Hematopoietic multipotent progenitor cell (in vitro differentiated cells): ENCODE measurements at regions not wholly inside any gene's neighbourhood (a gene's known extent, or its start where the extent isn't known, plus 50 kb on each side); places are given as distances from the start of the nearest gene placed in this dataset.
"Not testable (repeated sequence)": the region's sequence is repeated elsewhere in the genome, so short reads cannot be mapped to it uniquely, and the experiment has no call there.

ENCODE experiments used
- DNase-seq, 3 donors: peaks; one replicate each; pipeline ENCODE4 v3.0.0-alpha.2; 2011 to 2015; ENCODE audit warnings: low read depth in 2 of 3, low spot score in 2 of 3

GRCh38 chr7:68744036-68744435 lies 854.2 kb upstream of the AUTS2 start:
- no peak for DNase-seq

GRCh38 chr7:68748934-68749900 lies 849.1 kb upstream of the AUTS2 start:
- DNase-seq, result no peak

GRCh38 chr7:68752485-68753178 lies 845.6 kb upstream of the AUTS2 start:
- no peak for DNase-seq

- DNase-seq, result no peak
These were observed 843.9 kb upstream of the AUTS2 start for GRCh38 chr7:68754414-68754813.

GRCh38 chr7:68756986-68757495 lies 841.2 kb upstream of the AUTS2 start:
- no peak for DNase-seq

GRCh38 chr7:68760556-68760955 lies 837.7 kb upstream of the AUTS2 start:
- DNase-seq, result no peak

GRCh38 chr7:68767462-68767861 lies 830.8 kb upstream of the AUTS2 start:
- no peak for DNase-seq

- no peak for DNase-seq
These were observed 827.6 kb upstream of the AUTS2 start for GRCh38 chr7:68770649-68771048.

GRCh38 chr7:68776326-68776725 lies 821.9 kb upstream of the AUTS2 start:
- no peak for DNase-seq

GRCh38 chr7:68783684-68784083 lies 814.6 kb upstream of the AUTS2 start:
- DNase-seq, result no peak

GRCh38 chr7:68785036-68785435 lies 813.2 kb upstream of the AUTS2 start:
- no peak for DNase-seq

GRCh38 chr7:68787566-68787965 lies 810.7 kb upstream of the AUTS2 start:
- DNase-seq, result no peak

GRCh38 chr7:68788529-68788928 lies 809.7 kb upstream of the AUTS2 start:
- DNase-seq, result not testable (repeated sequence)

- no peak for DNase-seq
These were observed 808.7 kb upstream of the AUTS2 start for GRCh38 chr7:68789597-68789996.

- DNase-seq, result no peak
These were observed 805.9 kb upstream of the AUTS2 start for GRCh38 chr7:68792351-68792750.

- DNase-seq, result no peak
These were observed 804.8 kb upstream of the AUTS2 start for GRCh38 chr7:68793513-68793912.

- no peak for DNase-seq
These were observed 798.0 kb upstream of the AUTS2 start for GRCh38 chr7:68800316-68800715.

GRCh38 chr7:68805159-68805558 lies 793.1 kb upstream of the AUTS2 start:
- no peak for DNase-seq

GRCh38 chr7:68807666-68808065 lies 790.6 kb upstream of the AUTS2 start:
- no peak for DNase-seq

GRCh38 chr7:68813551-68814080 lies 784.7 kb upstream of the AUTS2 start:
- DNase-seq, result no peak

- no peak for DNase-seq
These were observed 781.8 kb upstream of the AUTS2 start for GRCh38 chr7:68816491-68816890.
